CD8-positive, alpha-beta memory T cell (primary cell): ENCODE measurements at regions not wholly inside any gene's neighbourhood (a gene's known extent, or its start where the extent isn't known, plus 50 kb on each side); places are given as distances from the start of the nearest gene placed in this dataset.

Source experiments
- CTCF ChIA-PET: fragments of 350-600 bp; sonication (Branson Sonifier 250); formaldehyde crosslinking; loops from one replicate; lab custom pipeline; 2021; ENCODE audit warnings: antibody characterized with exemption; lab: Charles Lee
- POLR2A ChIA-PET: fragments of 350-600 bp; sonication (Branson Sonifier 250); formaldehyde crosslinking; loops from one replicate; lab custom pipeline; 2021; ENCODE audit warnings: antibody characterized with exemption; lab: Charles Lee
- DNase-seq, 5 donors: peaks; one replicate each; pipeline versions ENCODE4 v3.0.0 to v3.0.0-alpha.2; 2020 to 2022; ENCODE audit warnings: mixed read lengths in 1 of 5
- H3K27ac ChIP-seq: one replicate; pipeline ENCODE4 v1.7.0; 2013; ENCODE audit warnings: low read depth, mild to moderate bottlenecking, low read length, moderate library complexity
- H3K27me3 ChIP-seq: 2 replicates; pipeline ENCODE4 v1.7.0; 2013; ENCODE audit warnings: low read length, mild to moderate bottlenecking; ENCODE audit not compliant: insufficient read depth, poor library complexity, severe bottlenecking
- H3K36me3 ChIP-seq: 2 replicates; pipeline ENCODE4 v1.7.0; 2013; ENCODE audit warnings: mild to moderate bottlenecking, low read length, moderate library complexity; ENCODE audit not compliant: insufficient read depth
- H3K4me1 ChIP-seq: 2 replicates; pipeline ENCODE4 v1.7.0; 2013; ENCODE audit warnings: mild to moderate bottlenecking, low read length, moderate library complexity; ENCODE audit not compliant: insufficient read depth
- H3K4me3 ChIP-seq: 2 replicates; pipeline ENCODE4 v1.7.0; 2013; ENCODE audit warnings: mild to moderate bottlenecking, low read length
- H3K9me3 ChIP-seq: 2 replicates; pipeline ENCODE4 v1.7.0; 2013; ENCODE audit warnings: mild to moderate bottlenecking, low read length
- H3K27ac Mint-ChIP-seq, 8 donors: one replicate each; pipeline ENCODE4 v1.8.0; 2020 to 2021; ENCODE audit warnings: mixed read lengths in 8 of 8, mild to moderate bottlenecking in 6 of 8, inconsistent platforms in 3 of 8, moderate library complexity in 3 of 8
- H3K27me3 Mint-ChIP-seq, 2 donors: one replicate each; pipeline ENCODE4 v1.8.0; 2020 to 2021; ENCODE audit warnings: mixed read lengths in 2 of 2, mild to moderate bottlenecking in 1 of 2, moderate library complexity in 1 of 2
- H3K36me3 Mint-ChIP-seq, 3 donors: one replicate each; pipeline ENCODE4 v1.8.0; 2020 to 2021; ENCODE audit warnings: mixed read lengths in 3 of 3, inconsistent platforms in 1 of 3, mild to moderate bottlenecking in 1 of 3
- H3K4me1 Mint-ChIP-seq, 3 donors: one replicate each; pipeline ENCODE4 v1.8.0; 2020 to 2021; ENCODE audit warnings: mixed read lengths in 3 of 3, inconsistent platforms in 1 of 3, mild to moderate bottlenecking in 1 of 3
- H3K4me3 Mint-ChIP-seq, 7 donors: one replicate each; pipeline ENCODE4 v1.8.0; 2020 to 2021; ENCODE audit warnings: mixed read lengths in 7 of 7, mild to moderate bottlenecking in 6 of 7, moderate library complexity in 4 of 7, inconsistent platforms in 2 of 7
- H3K9me3 Mint-ChIP-seq, 5 donors: one replicate each; pipeline ENCODE4 v1.8.0; 2020 to 2022; ENCODE audit warnings: mixed read lengths in 5 of 5, mild to moderate bottlenecking in 3 of 5, moderate library complexity in 2 of 5, inconsistent platforms in 1 of 5

DNA sequence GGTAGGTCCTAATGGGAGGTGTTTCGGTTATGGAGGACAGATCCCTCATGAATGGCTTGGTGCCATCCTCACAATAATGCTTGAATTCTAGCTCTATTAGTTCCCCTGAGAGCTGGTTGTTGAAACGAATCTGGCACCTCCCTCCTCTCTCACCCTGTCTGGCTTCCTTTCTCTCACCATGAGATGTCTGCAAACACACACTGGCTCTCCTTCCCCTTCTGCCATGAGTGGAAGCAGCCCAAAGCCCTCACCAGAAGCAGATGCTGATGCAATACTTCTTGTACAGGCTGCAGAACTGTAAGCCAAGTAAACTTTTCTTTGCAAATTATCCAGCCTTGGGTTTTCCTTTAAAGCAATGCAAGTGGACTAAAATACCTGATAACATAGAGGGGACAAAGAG lies 86.6 kb downstream of the RND3 start:
- Histone ChIP-seq H3K4me1 (no peaks in the 10 kb centered on the region), H3K9me3 (no peaks in the 10 kb centered on the region), H3K27ac (no peak overlapping the region), H3K36me3 (no peaks in the 10 kb centered on the region), H3K4me3 (no peak overlapping the region), H3K27me3 (no peaks in the 10 kb centered on the region)
- Mint-ChIP-seq H3K9me3 (peaks cover 0 to 5% (median 4%) of the 10 kb centered on the region in 5 donors), H3K36me3 (no peaks in the 10 kb centered on the region), H3K4me1 (no peaks in the 10 kb centered on the region), H3K27me3 (no peaks in the 10 kb centered on the region), H3K27ac (no peak overlapping the region), H3K4me3 (no peak overlapping the region)
- CTCF ChIA-PET, result no interaction called here
- POLR2A ChIA-PET, result no interaction called here
- DNase-seq, result no peak

DNA sequence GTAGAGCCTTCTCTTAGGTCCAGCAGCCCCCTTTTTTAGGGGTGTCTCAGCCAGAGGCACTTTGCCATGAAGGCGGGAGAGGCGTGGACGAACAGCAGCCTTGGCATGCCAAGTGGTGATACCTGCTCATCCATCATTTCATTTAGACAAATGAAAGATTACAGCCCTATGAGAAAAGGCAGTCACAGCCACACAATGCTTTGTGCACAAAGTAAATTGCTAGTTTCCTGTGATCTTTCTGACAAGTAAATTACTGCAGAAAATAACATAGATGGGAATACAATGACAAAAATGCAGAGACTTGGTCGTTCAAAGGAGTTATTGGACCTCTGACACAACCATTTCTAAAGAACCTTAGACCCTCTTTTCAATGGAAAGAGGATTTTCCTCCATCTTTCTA lies 94.9 kb downstream of the RND3 start:
- Histone ChIP-seq H3K4me3 (no peak overlapping the region), H3K9me3 (no peaks in the 10 kb centered on the region), H3K36me3 (no peaks in the 10 kb centered on the region), H3K27me3 (no peaks in the 10 kb centered on the region), H3K4me1 (no peaks in the 10 kb centered on the region), H3K27ac (no peak overlapping the region)
- ChIA-PET CTCF (no interaction called here), POLR2A (no interaction called here)
- Mint-ChIP-seq H3K27ac (no peak overlapping the region), H3K27me3 (no peaks in the 10 kb centered on the region), H3K9me3 (peaks cover 0 to 6% (median 3%) of the 10 kb centered on the region in 5 donors), H3K36me3 (no peaks in the 10 kb centered on the region), H3K4me1 (no peaks in the 10 kb centered on the region), H3K4me3 (no peak overlapping the region)
- no peak for DNase-seq

DNA sequence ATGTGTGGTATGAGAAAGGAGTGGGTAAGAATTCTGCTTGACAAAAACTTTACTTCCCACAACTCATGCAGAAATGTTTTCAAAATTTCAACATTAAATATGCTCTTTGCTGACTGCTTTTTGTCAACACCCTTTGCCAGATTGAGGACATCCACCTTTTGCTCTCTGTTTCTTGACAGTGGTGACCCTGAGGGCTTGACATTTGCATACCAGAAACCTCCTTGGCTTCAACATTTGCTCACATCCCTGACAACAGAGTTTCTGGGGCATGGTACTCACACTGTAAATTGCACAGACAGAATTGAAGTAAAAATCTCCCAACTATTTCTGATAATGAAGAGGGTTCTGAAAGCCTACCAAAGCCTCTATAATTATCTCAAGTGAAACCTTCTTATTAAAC lies 95.7 kb downstream of the RND3 start:
- Histone ChIP-seq H3K4me3 (no peak overlapping the region), H3K36me3 (no peaks in the 10 kb centered on the region), H3K27me3 (no peaks in the 10 kb centered on the region), H3K27ac (no peak overlapping the region), H3K4me1 (no peaks in the 10 kb centered on the region), H3K9me3 (no peaks in the 10 kb centered on the region)
- Mint-ChIP-seq H3K27me3 (no peaks in the 10 kb centered on the region), H3K9me3 (peaks cover 0 to 6% (median 1%) of the 10 kb centered on the region in 5 donors), H3K36me3 (no peaks in the 10 kb centered on the region), H3K27ac (no peak overlapping the region), H3K4me1 (no peaks in the 10 kb centered on the region), H3K4me3 (no peak overlapping the region)
- ChIA-PET CTCF (no interaction called here), POLR2A (no interaction called here)
- DNase-seq, result no peak

DNA sequence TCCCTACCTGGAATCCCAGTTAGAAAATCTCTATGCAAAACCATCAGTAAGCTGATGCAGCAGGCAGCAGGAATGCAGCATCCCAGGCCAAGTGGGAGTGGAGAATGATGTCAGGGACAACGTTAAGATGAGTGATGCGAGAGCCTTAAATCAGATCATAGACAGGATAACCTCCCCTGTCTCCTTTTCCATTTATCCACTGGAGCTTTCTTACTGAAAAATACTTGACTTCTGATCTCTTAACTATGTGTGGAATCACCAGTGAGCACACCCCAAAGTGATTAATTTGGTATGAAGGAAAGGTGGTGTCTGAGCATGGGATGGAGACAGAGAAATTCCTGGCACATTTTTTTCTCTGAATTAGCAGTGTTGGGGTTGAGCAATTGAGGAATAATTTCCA lies 98.0 kb downstream of the RND3 start:
- no peaks in the 10 kb centered on the region for H3K36me3 ChIP-seq
- DNase-seq, result no peak
- POLR2A ChIA-PET, result no interaction called here
- Mint-ChIP-seq H3K27me3 (no peaks in the 10 kb centered on the region), H3K4me3 (no peak overlapping the region), H3K36me3 (no peaks in the 10 kb centered on the region), H3K4me1 (no peaks in the 10 kb centered on the region), H3K27ac (no peak overlapping the region), H3K9me3 (peaks cover 1 to 18% (median 5%) of the 10 kb centered on the region in 5 donors)
- H3K9me3 ChIP-seq, result no peaks in the 10 kb centered on the region
- H3K4me1 ChIP-seq, result no peaks in the 10 kb centered on the region
- no peak overlapping the region for H3K4me3 ChIP-seq
- no peak overlapping the region for H3K27ac ChIP-seq
- CTCF ChIA-PET, result no interaction called here
- no peaks in the 10 kb centered on the region for H3K27me3 ChIP-seq

DNA sequence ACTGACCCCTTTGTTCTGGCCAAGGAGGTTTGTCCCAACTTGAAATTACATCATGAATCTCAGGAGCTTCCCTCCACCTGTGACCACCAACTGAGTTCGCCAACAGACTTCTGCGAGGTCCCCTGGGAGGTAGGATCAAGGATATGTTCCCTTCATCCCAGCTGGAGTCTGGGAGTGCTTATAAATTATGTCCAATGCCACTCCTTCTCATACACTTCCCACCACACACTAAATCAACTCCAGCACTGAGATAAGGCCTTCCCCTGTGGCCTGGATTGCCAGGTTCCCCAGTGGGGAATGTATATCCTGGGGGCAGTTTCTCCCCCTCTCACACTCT lies 99.2 kb downstream of the RND3 start:
- Histone ChIP-seq H3K9me3 (no peaks in the 10 kb centered on the region), H3K4me1 (no peaks in the 10 kb centered on the region), H3K4me3 (no peak overlapping the region), H3K27me3 (no peaks in the 10 kb centered on the region), H3K36me3 (no peaks in the 10 kb centered on the region), H3K27ac (no peak overlapping the region)
- POLR2A ChIA-PET, result no interaction called here
- Mint-ChIP-seq H3K36me3 (no peaks in the 10 kb centered on the region), H3K4me3 (no peak overlapping the region), H3K9me3 (peaks cover 1 to 19% (median 5%) of the 10 kb centered on the region in 5 donors), H3K4me1 (no peaks in the 10 kb centered on the region), H3K27me3 (no peaks in the 10 kb centered on the region), H3K27ac (no peak overlapping the region)
- DNase-seq, result no peak
- CTCF ChIA-PET, result no interaction called here

DNA sequence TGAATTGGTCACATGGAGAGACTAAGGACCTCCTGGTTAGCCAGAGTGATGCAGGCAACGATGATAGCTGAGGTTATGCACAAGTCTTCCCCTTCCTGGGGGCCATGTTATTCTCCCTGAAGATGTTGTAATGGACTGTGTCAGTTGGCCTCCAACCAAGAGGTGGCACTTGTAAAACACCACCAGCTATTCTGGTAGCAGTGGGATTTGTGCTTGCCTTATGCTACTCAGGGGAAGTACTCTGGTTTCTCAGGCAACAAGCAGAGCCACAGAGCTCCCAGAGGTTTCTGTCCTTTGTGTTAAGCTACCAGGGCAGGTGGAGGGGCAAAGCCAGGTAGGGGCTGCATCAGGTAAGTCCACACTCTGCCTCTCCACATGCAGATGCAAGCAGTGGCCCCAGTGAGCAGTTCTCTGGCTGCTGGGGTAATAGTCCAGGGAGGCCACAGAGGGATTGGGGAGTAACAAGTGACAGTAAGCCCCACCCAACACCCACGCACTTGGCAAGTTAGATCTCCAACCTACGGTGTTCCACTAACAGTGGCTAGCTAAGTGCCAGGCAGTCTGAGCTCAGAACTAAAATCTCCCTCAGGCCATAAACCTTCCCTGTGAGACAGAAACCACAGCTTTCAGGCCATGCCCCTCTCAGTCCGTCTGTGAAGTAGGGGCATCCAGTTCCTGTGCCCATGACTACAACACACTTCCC lies 99.7 kb downstream of the RND3 start:
- no peaks in the 10 kb centered on the region for H3K36me3 ChIP-seq
- CTCF ChIA-PET, result no interaction called here
- POLR2A ChIA-PET, result no interaction called here

DNA sequence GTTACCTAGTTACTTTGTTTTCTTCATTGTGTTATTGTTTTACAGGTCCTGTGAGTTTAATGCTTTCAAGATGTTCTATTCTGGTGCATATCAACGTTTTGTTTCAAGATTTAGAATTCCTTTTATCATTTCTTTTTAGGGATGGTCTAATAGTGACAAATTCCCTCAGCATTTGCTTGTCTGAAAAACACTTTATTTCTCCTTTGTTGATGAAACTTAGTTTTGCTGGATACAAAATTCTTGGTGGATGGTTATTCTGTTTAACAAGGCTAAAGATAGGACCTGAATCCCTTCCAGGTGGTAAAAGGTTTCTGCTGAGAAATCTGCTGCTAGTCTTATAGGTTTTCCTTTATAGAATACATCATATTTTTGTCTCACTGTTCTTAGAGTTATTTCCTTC lies 102.3 kb downstream of the RND3 start:
- ChIA-PET CTCF (no interaction called here), POLR2A (no interaction called here)
- Mint-ChIP-seq H3K27ac (no peak overlapping the region), H3K4me3 (no peak overlapping the region), H3K9me3 (peaks cover 4 to 22% (median 7%) of the 10 kb centered on the region in 5 donors), H3K36me3 (no peaks in the 10 kb centered on the region), H3K27me3 (no peaks in the 10 kb centered on the region), H3K4me1 (no peaks in the 10 kb centered on the region)
- Histone ChIP-seq H3K4me1 (no peaks in the 10 kb centered on the region), H3K9me3 (no peaks in the 10 kb centered on the region), H3K4me3 (no peak overlapping the region), H3K27ac (no peak overlapping the region), H3K27me3 (no peaks in the 10 kb centered on the region), H3K36me3 (no peaks in the 10 kb centered on the region)
- no peak for DNase-seq

More for the DNA sequence above, 99.7 kb downstream of the RND3 start:
- H3K9me3 Mint-ChIP-seq, result peaks cover 1 to 19% (median 5%) of the 10 kb centered on the region in 5 donors
- no peak overlapping the region for H3K4me3 ChIP-seq
- no peaks in the 10 kb centered on the region for H3K36me3 Mint-ChIP-seq
- no peak overlapping the region for H3K4me3 Mint-ChIP-seq
- no peak overlapping the region for H3K27ac Mint-ChIP-seq
- no peaks in the 10 kb centered on the region for H3K4me1 Mint-ChIP-seq
- no peaks in the 10 kb centered on the region for H3K9me3 ChIP-seq
- no peak for DNase-seq
- no peaks in the 10 kb centered on the region for H3K27me3 ChIP-seq
- H3K27me3 Mint-ChIP-seq, result no peaks in the 10 kb centered on the region
- H3K27ac ChIP-seq, result no peak overlapping the region
- H3K4me1 ChIP-seq, result no peaks in the 10 kb centered on the region

GRCh38 chr2:150383587-150383986 lies 103.9 kb downstream of the RND3 start:
- Histone ChIP-seq H3K4me3 (no peak overlapping the region), H3K9me3 (no peaks in the 10 kb centered on the region), H3K27me3 (no peaks in the 10 kb centered on the region), H3K27ac (no peak overlapping the region), H3K4me1 (no peaks in the 10 kb centered on the region), H3K36me3 (no peaks in the 10 kb centered on the region)
- CTCF ChIA-PET, result no interaction called here
- Mint-ChIP-seq H3K27me3 (no peaks in the 10 kb centered on the region), H3K4me3 (no peak overlapping the region), H3K4me1 (no peaks in the 10 kb centered on the region), H3K36me3 (no peaks in the 10 kb centered on the region), H3K27ac (no peak overlapping the region), H3K9me3 (peaks cover 4 to 25% (median 7%) of the 10 kb centered on the region in 5 donors)
- POLR2A ChIA-PET, result no interaction called here
- no peak for DNase-seq
